H9 (cell line): ENCODE measurements at regions not wholly inside any gene's neighbourhood (a gene's known extent, or its start where the extent isn't known, plus 50 kb on each side); places are given as distances from the start of the nearest gene placed in this dataset.

Experiments
- DNase-seq: peaks from one replicate; pipeline ENCODE4 v3.0.0-alpha.2; 2017
- H2AFZ ChIP-seq: one replicate; pipeline ENCODE4 v1.6.1; 2013; ENCODE audit warnings: mild to moderate bottlenecking, low read length, control low read depth, moderate library complexity
- H2AK5ac ChIP-seq: 2 replicates; pipeline ENCODE4 v1.6.1; 2013; ENCODE audit warnings: low read length, control low read depth, mixed read lengths; ENCODE audit not compliant: insufficient read length
- H2BK120ac ChIP-seq: one replicate; pipeline ENCODE4 v1.6.1; 2013; ENCODE audit warnings: low read depth, mild to moderate bottlenecking, low read length, control low read depth, inconsistent platforms; ENCODE audit not compliant: poor library complexity, severe bottlenecking
- H2BK12ac ChIP-seq: 2 replicates; pipeline ENCODE4 v1.6.1; 2013; ENCODE audit warnings: low read length, control low read depth, mixed read lengths, low read depth; ENCODE audit not compliant: insufficient read length
- H2BK15ac ChIP-seq: 2 replicates; pipeline ENCODE4 v1.6.1; 2013; ENCODE audit warnings: low read depth, low read length, control low read depth
- H2BK20ac ChIP-seq: one replicate; pipeline ENCODE4 v1.6.1; 2013; ENCODE audit warnings: low read depth, mild to moderate bottlenecking, low read length, control low read depth, inconsistent platforms; ENCODE audit not compliant: poor library complexity, severe bottlenecking
- H2BK5ac ChIP-seq: 2 replicates; pipeline ENCODE4 v1.6.1; 2013; ENCODE audit warnings: low read length, control low read depth, mixed read lengths; ENCODE audit not compliant: insufficient read length
- H3K14ac ChIP-seq: 2 replicates; pipeline ENCODE4 v1.6.1; 2013; ENCODE audit warnings: low read length, control low read depth; ENCODE audit not compliant: insufficient read depth
- H3K18ac ChIP-seq: 2 replicates; pipeline ENCODE4 v1.6.1; 2013; ENCODE audit warnings: low read depth, mild to moderate bottlenecking, mixed read lengths, low read length, control low read depth; ENCODE audit not compliant: insufficient read length
- H3K23ac ChIP-seq: 2 replicates; pipeline ENCODE4 v1.6.1; 2013; ENCODE audit warnings: low read length, control low read depth, mixed read lengths, low read depth; ENCODE audit not compliant: insufficient read length
- H3K23me2 ChIP-seq: 2 replicates; pipeline ENCODE4 v1.6.1; 2013; ENCODE audit warnings: low read depth, mild to moderate bottlenecking, mixed read lengths, low read length, control low read depth; ENCODE audit not compliant: insufficient read length, poor library complexity, severe bottlenecking
- H3K27ac ChIP-seq: 2 replicates; pipeline ENCODE4 v1.5.1; 2013; ENCODE audit warnings: low read length, control low read depth, mixed read lengths, low read depth; ENCODE audit not compliant: insufficient read length
- H3K27me3 ChIP-seq: 2 replicates; pipeline ENCODE4 v1.6.1; 2013; ENCODE audit warnings: low read length, control low read depth, inconsistent platforms; ENCODE audit not compliant: insufficient read depth
- H3K4ac ChIP-seq: 2 replicates; pipeline ENCODE4 v1.6.1; 2013; ENCODE audit warnings: low read depth, mild to moderate bottlenecking, control low read depth, inconsistent platforms, low read length, moderate library complexity
- H3K4me1 ChIP-seq: 2 replicates; pipeline ENCODE4 v1.6.1; 2013; ENCODE audit warnings: low read length, control low read depth, inconsistent platforms; ENCODE audit not compliant: insufficient read depth
- H3K4me2 ChIP-seq: 2 replicates; pipeline ENCODE4 v1.6.1; 2013; ENCODE audit warnings: low read length, control low read depth, mixed read lengths; ENCODE audit not compliant: insufficient read length, insufficient read depth
- H3K56ac ChIP-seq: 2 replicates; pipeline ENCODE4 v1.6.1; 2013; ENCODE audit warnings: low read depth, mild to moderate bottlenecking, mixed read lengths, low read length, control low read depth; ENCODE audit not compliant: insufficient read length
- H3K79me1 ChIP-seq: 2 replicates; pipeline ENCODE4 v1.6.1; 2013; ENCODE audit warnings: low read depth, mild to moderate bottlenecking, moderate library complexity, low read length, control low read depth, inconsistent platforms; ENCODE audit not compliant: insufficient read depth, poor library complexity, severe bottlenecking
- H3K79me2 ChIP-seq: 2 replicates; pipeline ENCODE4 v1.6.1; 2013; ENCODE audit warnings: low read length, control low read depth, inconsistent platforms; ENCODE audit not compliant: insufficient read depth
- H3K9ac ChIP-seq: 2 replicates; pipeline ENCODE4 v1.6.1; 2013; ENCODE audit warnings: low read length, control low read depth, mixed read lengths; ENCODE audit not compliant: insufficient read length; ENCODE audit errors: extremely low read depth
- H3K9me3 ChIP-seq: one replicate; pipeline ENCODE4 v1.6.1; 2013; ENCODE audit warnings: low read depth, low read length, inconsistent platforms; ENCODE audit not compliant: control insufficient read depth
- H3T11ph ChIP-seq: one replicate; pipeline ENCODE4 v1.6.1; 2013; ENCODE audit warnings: mild to moderate bottlenecking, low read length, control low read depth, inconsistent platforms
- H4K20me1 ChIP-seq: one replicate; pipeline ENCODE4 v1.6.1; 2013; ENCODE audit not compliant: control insufficient read depth, insufficient read length, insufficient read depth
- H4K5ac ChIP-seq: 2 replicates; pipeline ENCODE4 v1.6.1; 2013; ENCODE audit warnings: low read depth, mild to moderate bottlenecking, mixed read lengths, low read length, control low read depth; ENCODE audit not compliant: insufficient read length
- H4K8ac ChIP-seq: replicated peaks from 2 replicates; pipeline ENCODE4 v1.6.1; 2013; ENCODE audit warnings: low read length, control low read depth, mixed read lengths, low read depth; ENCODE audit not compliant: insufficient read length
- H4K91ac ChIP-seq: 2 replicates; pipeline ENCODE4 v1.6.1; 2013; ENCODE audit warnings: low read depth, mild to moderate bottlenecking, moderate library complexity, mixed read lengths, low read length, control low read depth; ENCODE audit not compliant: insufficient read length
- H3K27ac Mint-ChIP-seq, 3 experiments: 2 replicates in 2 of 3; 3 replicates in 1 of 3; pipeline ENCODE4 v1.8.0; 2020 to 2021; ENCODE audit warnings: mixed read lengths in 3 of 3, mild to moderate bottlenecking in 1 of 3, moderate library complexity in 1 of 3
- H3K27me3 Mint-ChIP-seq: 2 replicates; pipeline ENCODE4 v1.8.0; 2021; ENCODE audit warnings: low read depth, mild to moderate bottlenecking, moderate library complexity, mixed read lengths
- H3K36me3 Mint-ChIP-seq, 3 experiments: 2 replicates in 2 of 3; 3 replicates in 1 of 3; pipeline ENCODE4 v1.8.0; 2020 to 2021; ENCODE audit warnings: low read depth in 3 of 3, mixed read lengths in 3 of 3; ENCODE audit not compliant: insufficient read depth in 1 of 3
- H3K4me1 Mint-ChIP-seq, 2 experiments: 2 replicates each; pipeline ENCODE4 v1.8.0; 2020; ENCODE audit warnings: mixed read lengths in 2 of 2
- H3K4me3 Mint-ChIP-seq, 2 experiments: 2 replicates in 1 of 2; 3 replicates in 1 of 2; pipeline ENCODE4 v1.8.0; 2020 to 2021; ENCODE audit warnings: mild to moderate bottlenecking in 2 of 2, mixed read lengths in 2 of 2, moderate library complexity in 1 of 2
- H3K9me3 Mint-ChIP-seq, 2 experiments: 2 replicates in 1 of 2; 3 replicates in 1 of 2; pipeline ENCODE4 v1.8.0; 2020; ENCODE audit warnings: mild to moderate bottlenecking in 2 of 2, mixed read lengths in 2 of 2, moderate library complexity in 1 of 2
- WGBS: extraction: QIAGEN DNeasy Blood & Tissue Kit; methylation state at CpG from one replicate; pipeline ENCODE4 v1.1.7; 2013; ENCODE audit warnings: missing lambda C conversion rate, low lambda C conversion rate, mixed read lengths; ENCODE audit not compliant: insufficient read length; ENCODE audit errors: extremely low coverage; 5-methylcytosine and 5-hydroxymethylcytosine counted together
- TF ChIP-seq, protein P1 (sequence below): fragments of 200-600 bp; sonication (generic); conservative IDR thresholded peaks from 3 replicates; pipeline ENCODE4 v1.8.0; 2021; ENCODE audit warnings: antibody characterized with exemption, mild to moderate bottlenecking

DNA sequence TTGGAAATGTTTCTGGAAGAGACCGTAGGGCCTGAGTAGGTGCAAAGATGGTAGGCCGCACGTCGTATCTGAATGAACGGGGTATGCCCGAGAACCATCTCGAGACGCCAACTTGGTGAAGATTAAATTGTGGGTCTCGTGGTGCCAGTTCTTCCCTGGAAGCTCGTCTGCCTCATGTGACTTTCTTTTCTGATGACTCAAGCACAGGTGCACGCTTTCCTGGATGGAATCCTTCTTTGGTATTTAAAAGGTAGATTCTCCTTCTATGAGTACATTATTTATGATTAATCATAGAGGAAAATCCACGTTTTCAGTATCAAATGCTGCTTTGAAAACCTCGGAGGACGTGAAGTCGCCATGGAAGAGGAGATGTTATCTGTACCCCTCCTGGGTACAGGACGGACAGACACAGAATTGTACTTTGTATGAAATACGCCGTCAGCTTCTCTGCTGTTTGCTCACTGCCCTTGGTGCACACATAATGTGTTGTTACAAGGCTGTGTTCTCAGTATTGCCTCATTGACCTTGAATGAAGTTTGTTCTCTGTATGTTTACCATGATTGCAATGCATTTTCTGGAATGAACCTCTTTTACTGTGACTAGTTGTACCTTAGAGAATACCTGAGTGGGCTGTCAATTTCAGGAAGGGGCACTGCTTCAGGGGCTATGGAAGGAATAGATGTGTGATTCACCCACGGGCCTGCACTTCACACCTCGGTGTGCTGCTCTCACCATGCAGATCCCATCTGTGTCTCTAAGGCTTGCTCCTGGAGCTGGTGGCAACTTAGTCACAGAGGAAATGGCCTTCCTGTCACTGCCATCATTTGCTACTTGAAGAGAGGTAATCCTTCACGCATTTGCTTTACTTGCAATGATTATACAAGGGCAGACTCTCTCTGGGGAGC is 137.3 kb upstream of the RTL1 start:
- H2BK120ac ChIP-seq, result no peak overlapping the region
- Mint-ChIP-seq H3K4me3 (no peak overlapping the region), H3K27ac (no peak overlapping the region), H3K4me1 (no peaks in the 10 kb centered on the region), H3K36me3 (peaks cover 3 to 4% (median 4%) of the 10 kb centered on the region in 3 experiments; a peak in 4 of 7 replicates), H3K9me3 (peaks cover 6 to 8% of the 10 kb centered on the region in 2 experiments; a peak in 4 of 5 replicates), H3K27me3 (peaks cover 3% of the 10 kb centered on the region)
- H4K91ac ChIP-seq, result no peak overlapping the region
- no peak overlapping the region for H2BK15ac ChIP-seq
- no peaks in the 10 kb centered on the region for H3K4me1 ChIP-seq
- H3K79me1 ChIP-seq, result no peaks in the 10 kb centered on the region
- no peak overlapping the region for H3K14ac ChIP-seq
- H3K56ac ChIP-seq, result no peak overlapping the region
- no peaks in the 10 kb centered on the region for H3K23me2 ChIP-seq
- no peak overlapping the region for H3K9ac ChIP-seq
- no peaks in the 10 kb centered on the region for H3K79me2 ChIP-seq
- no peaks in the 10 kb centered on the region for H3K9me3 ChIP-seq
- H3K27ac ChIP-seq, result no peak overlapping the region
- H2BK20ac ChIP-seq, result no peak overlapping the region
- no peaks in the 10 kb centered on the region for H3K27me3 ChIP-seq
- H3K4ac ChIP-seq, result no peak overlapping the region
- TF ChIP-seq, protein P1, sequence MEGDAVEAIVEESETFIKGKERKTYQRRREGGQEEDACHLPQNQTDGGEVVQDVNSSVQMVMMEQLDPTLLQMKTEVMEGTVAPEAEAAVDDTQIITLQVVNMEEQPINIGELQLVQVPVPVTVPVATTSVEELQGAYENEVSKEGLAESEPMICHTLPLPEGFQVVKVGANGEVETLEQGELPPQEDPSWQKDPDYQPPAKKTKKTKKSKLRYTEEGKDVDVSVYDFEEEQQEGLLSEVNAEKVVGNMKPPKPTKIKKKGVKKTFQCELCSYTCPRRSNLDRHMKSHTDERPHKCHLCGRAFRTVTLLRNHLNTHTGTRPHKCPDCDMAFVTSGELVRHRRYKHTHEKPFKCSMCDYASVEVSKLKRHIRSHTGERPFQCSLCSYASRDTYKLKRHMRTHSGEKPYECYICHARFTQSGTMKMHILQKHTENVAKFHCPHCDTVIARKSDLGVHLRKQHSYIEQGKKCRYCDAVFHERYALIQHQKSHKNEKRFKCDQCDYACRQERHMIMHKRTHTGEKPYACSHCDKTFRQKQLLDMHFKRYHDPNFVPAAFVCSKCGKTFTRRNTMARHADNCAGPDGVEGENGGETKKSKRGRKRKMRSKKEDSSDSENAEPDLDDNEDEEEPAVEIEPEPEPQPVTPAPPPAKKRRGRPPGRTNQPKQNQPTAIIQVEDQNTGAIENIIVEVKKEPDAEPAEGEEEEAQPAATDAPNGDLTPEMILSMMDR, result no peak
- H2BK5ac ChIP-seq, result no peak overlapping the region
- no peak overlapping the region for H3K4me2 ChIP-seq
- H4K8ac ChIP-seq, result no peak overlapping the region
- H3T11ph ChIP-seq, result no peak overlapping the region
- DNase-seq, result no peak
- H4K20me1 ChIP-seq, result no peaks in the 10 kb centered on the region
- no peak overlapping the region for H3K18ac ChIP-seq
- no peak overlapping the region for H2BK12ac ChIP-seq
- no peak overlapping the region for H3K23ac ChIP-seq
- WGBS, result no CpG with 5 or more reads among the region's 21 CpGs
- H2AFZ ChIP-seq, result no peak overlapping the region
- H2AK5ac ChIP-seq, result no peak overlapping the region
- H4K5ac ChIP-seq, result no peak overlapping the region
